B cell (primary cell): ENCODE measurements at regions not wholly inside any gene's neighbourhood (a gene's known extent, or its start where the extent isn't known, plus 50 kb on each side); places are given as distances from the start of the nearest gene placed in this dataset.

Experiments used
- ATAC-seq: fragments of 200-7000 bp; cut with Tn5 transposase; one replicate; pipeline ENCODE4 v1.10.0; 2021; ENCODE audit warnings: low read depth, mild to moderate bottlenecking, moderate number of reproducible peaks, moderate library complexity
- CTCF ChIA-PET: fragments of 350-600 bp; sonication (Branson Sonifier 250); formaldehyde crosslinking; loops from one replicate; lab custom pipeline; 2021; ENCODE audit warnings: antibody characterized with exemption, inconsistent platforms; lab: Charles Lee
- POLR2A ChIA-PET: fragments of 350-600 bp; sonication (Branson Sonifier 250); formaldehyde crosslinking; loops from one replicate; lab custom pipeline; 2021; ENCODE audit warnings: antibody characterized with exemption; lab: Charles Lee
- DNase-seq: peaks from one replicate; pipeline ENCODE4 v3.0.0; 2013
- H2AFZ ChIP-seq: 2 replicates; pipeline ENCODE4 v1.6.1; 2012; ENCODE audit warnings: mild to moderate bottlenecking, low read depth, low read length; ENCODE audit not compliant: insufficient read depth, poor library complexity, severe bottlenecking
- H3K27ac ChIP-seq, 2 donors: 1 replicate in 1 of 2; 2 replicates in 1 of 2; pipeline ENCODE4 v1.5.1; 2012 to 2013; ENCODE audit warnings: low read length in 2 of 2, mild to moderate bottlenecking in 2 of 2, moderate library complexity in 1 of 2
- H3K27me3 ChIP-seq, 4 experiments: fragments of 200-600 bp in 1 of 4; sonication (generic) in 1 of 4; replicated peaks in 1 of 4; 1 replicate in 2 of 4; 2 replicates in 2 of 4; pipeline versions ENCODE4 v1.6.1 to v1.7.0; 2013 to 2016; ENCODE audit warnings: low read length in 3 of 4, mild to moderate bottlenecking in 2 of 4, mixed read lengths in 1 of 4, moderate library complexity in 1 of 4; ENCODE audit not compliant: insufficient read depth in 4 of 4, control insufficient read depth in 3 of 4; ENCODE audit errors: control extremely low read depth in 1 of 4
- H3K36me3 ChIP-seq, 2 experiments: replicated peaks in 1 of 2; 1 replicate in 1 of 2; 2 replicates in 1 of 2; pipeline versions ENCODE4 v1.6.1 to v1.7.1; 2013; ENCODE audit warnings: low read length in 1 of 2; ENCODE audit not compliant: insufficient read depth in 2 of 2, control insufficient read depth in 1 of 2; ENCODE audit errors: control extremely low read depth in 1 of 2, extremely low read depth in 1 of 2
- H3K4me1 ChIP-seq, 2 donors: fragments of 200-600 bp in 1 of 2; sonication (generic) in 1 of 2; 1 replicate in 1 of 2; 2 replicates in 1 of 2; pipeline versions ENCODE4 v1.5.1 to v1.6.1; 2013 to 2017; ENCODE audit warnings: low read length in 2 of 2; ENCODE audit not compliant: control insufficient read depth in 2 of 2, insufficient read depth in 2 of 2
- H3K4me2 ChIP-seq: replicated peaks from 2 replicates; pipeline ENCODE3; 2012; ENCODE audit warnings: mild to moderate bottlenecking, low read depth, low read length; ENCODE audit not compliant: poor library complexity, severe bottlenecking
- H3K4me3 ChIP-seq, 5 experiments: fragments of 200-600 bp in 1 of 5; sonication (generic) in 1 of 5; 1 replicate in 3 of 5; 2 replicates in 2 of 5; pipeline versions ENCODE4 v1.5.1 to v1.7.0; 2011 to 2016; ENCODE audit warnings: low read length in 4 of 5, mild to moderate bottlenecking in 4 of 5, low read depth in 2 of 5, control low read depth in 1 of 5, moderate library complexity in 1 of 5; ENCODE audit not compliant: insufficient read depth in 1 of 5; ENCODE audit errors: control extremely low read depth in 1 of 5, extremely low read depth in 1 of 5
- H3K79me2 ChIP-seq: fragments of 200-600 bp; sonication (generic); one replicate; pipeline ENCODE4 v1.6.0; 2016; ENCODE audit warnings: low read length; ENCODE audit not compliant: control insufficient read depth, insufficient read depth
- H3K9ac ChIP-seq: fragments of 200-600 bp; sonication (generic); 2 replicates; pipeline ENCODE4 v1.6.1; 2017; ENCODE audit warnings: mild to moderate bottlenecking, low read length, moderate library complexity
- H3K9me3 ChIP-seq, 3 donors: one replicate each; pipeline versions ENCODE4 v1.6.1 to v1.7.1; 2013; ENCODE audit warnings: low read length in 2 of 3; ENCODE audit not compliant: control insufficient read depth in 2 of 3, insufficient read depth in 1 of 3; ENCODE audit errors: control extremely low read depth in 1 of 3
- H4K20me1 ChIP-seq: 2 replicates; pipeline ENCODE4 v1.6.0; 2012; ENCODE audit warnings: mild to moderate bottlenecking, low read length; ENCODE audit not compliant: insufficient read depth, control insufficient read depth, poor library complexity, severe bottlenecking
- H3K27ac Mint-ChIP-seq: one replicate; pipeline ENCODE4 v1.8.0; 2021; ENCODE audit warnings: mixed read lengths
- H3K27me3 Mint-ChIP-seq: one replicate; pipeline ENCODE4 v1.8.0; 2021; ENCODE audit warnings: mixed read lengths
- H3K4me1 Mint-ChIP-seq: one replicate; pipeline ENCODE4 v1.8.0; 2021; ENCODE audit warnings: mixed read lengths
- H3K4me3 Mint-ChIP-seq: one replicate; pipeline ENCODE4 v1.8.0; 2021; ENCODE audit warnings: mixed read lengths
- H3K9me3 Mint-ChIP-seq: one replicate; pipeline ENCODE4 v1.8.0; 2022; ENCODE audit warnings: mixed read lengths; ENCODE audit not compliant: insufficient read depth
- EZH2 ChIP-seq: IDR thresholded peaks from 2 replicates; pipeline ENCODE4 v1.6.1; 2012; ENCODE audit warnings: borderline replicate concordance, low read depth, mild to moderate bottlenecking, moderate library complexity, low read length; ENCODE audit not compliant: insufficient read depth, poor library complexity, severe bottlenecking
- WGBS: methylation state at CpG from one replicate; pipeline ENCODE4 v1.1.5; 2013; ENCODE audit warnings: missing lambda C conversion rate; ENCODE audit not compliant: insufficient coverage; 5-methylcytosine and 5-hydroxymethylcytosine counted together
- intact Hi-C: fragments of 100-400 bp; cut with micrococcal nuclease; formaldehyde crosslinking; loops from one replicate; pipeline ENCODE4 v1.10.0; 2022
- TF ChIP-seq, protein P1 (sequence below): fragments of 200-600 bp; IDR thresholded peaks from one replicate; pipeline ENCODE4 v1.8.0; 2022; ENCODE audit warnings: antibody characterized with exemption, mild to moderate bottlenecking

- Mint-ChIP-seq H3K4me3 (no peak overlapping the region), H3K27me3 (peaks cover 27% of the 10 kb centered on the region), H3K27ac (no peak overlapping the region), H3K4me1 (no peaks in the 10 kb centered on the region), H3K9me3 (no peaks in the 10 kb centered on the region)
- intact Hi-C loops = no loop called here
- ChIA-PET POLR2A (interaction anchor here (0.7 kb wide), 1 partner anchor 8 kb away, joined by 3 read pairs; no protein-coding TSS in a partner anchor), CTCF (no interaction called here)
- Histone ChIP-seq H3K4me3 (no peak overlapping the region), H3K79me2 (no peaks in the 10 kb centered on the region), H2AFZ (no peak overlapping the region), H4K20me1 (no peaks in the 10 kb centered on the region), H3K27ac (no peak overlapping the region), H3K4me1 (no peaks in the 10 kb centered on the region), H3K36me3 (no peaks in the 10 kb centered on the region), H3K9me3 (peaks cover 0 to 4% (median 0%) of the 10 kb centered on the region in 3 donors), H3K27me3 (peaks cover 0 to 18% (median 2%) of the 10 kb centered on the region in 4 experiments), H3K9ac (no peak overlapping the region), H3K4me2 (no peak overlapping the region)
- no peak for TF ChIP-seq EZH2
- TF ChIP-seq, protein P1, sequence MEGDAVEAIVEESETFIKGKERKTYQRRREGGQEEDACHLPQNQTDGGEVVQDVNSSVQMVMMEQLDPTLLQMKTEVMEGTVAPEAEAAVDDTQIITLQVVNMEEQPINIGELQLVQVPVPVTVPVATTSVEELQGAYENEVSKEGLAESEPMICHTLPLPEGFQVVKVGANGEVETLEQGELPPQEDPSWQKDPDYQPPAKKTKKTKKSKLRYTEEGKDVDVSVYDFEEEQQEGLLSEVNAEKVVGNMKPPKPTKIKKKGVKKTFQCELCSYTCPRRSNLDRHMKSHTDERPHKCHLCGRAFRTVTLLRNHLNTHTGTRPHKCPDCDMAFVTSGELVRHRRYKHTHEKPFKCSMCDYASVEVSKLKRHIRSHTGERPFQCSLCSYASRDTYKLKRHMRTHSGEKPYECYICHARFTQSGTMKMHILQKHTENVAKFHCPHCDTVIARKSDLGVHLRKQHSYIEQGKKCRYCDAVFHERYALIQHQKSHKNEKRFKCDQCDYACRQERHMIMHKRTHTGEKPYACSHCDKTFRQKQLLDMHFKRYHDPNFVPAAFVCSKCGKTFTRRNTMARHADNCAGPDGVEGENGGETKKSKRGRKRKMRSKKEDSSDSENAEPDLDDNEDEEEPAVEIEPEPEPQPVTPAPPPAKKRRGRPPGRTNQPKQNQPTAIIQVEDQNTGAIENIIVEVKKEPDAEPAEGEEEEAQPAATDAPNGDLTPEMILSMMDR = no peak
- WGBS = 74% methylated on average over 19 of the region's 22 CpGs
- DNase-seq = no peak
- no peak for ATAC-seq
Measured at GRCh38 chr3:13249664-13250390, 170.3 kb downstream of the NUP210 start.

DNA sequence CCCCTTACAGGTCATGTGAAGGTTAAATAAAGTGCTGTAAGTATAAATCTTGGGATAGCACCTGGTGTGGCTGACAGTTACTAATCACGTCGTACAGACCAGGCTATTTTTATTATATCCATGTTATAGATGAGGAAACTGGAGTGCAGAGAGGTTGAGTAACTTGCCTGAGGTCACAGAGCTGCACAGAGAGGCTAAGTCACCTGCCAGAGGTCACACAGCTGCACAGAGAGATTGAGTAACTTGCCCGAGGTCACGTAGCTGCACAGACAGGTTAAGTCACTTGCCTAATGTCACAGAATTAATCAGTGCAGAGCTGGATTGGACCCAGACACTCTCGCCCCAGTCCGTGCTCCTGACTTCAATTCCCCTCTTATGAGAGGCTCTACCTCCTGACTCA is 171.5 kb downstream of the NUP210 start:
- Histone ChIP-seq H3K27me3 (peaks cover 0 to 11% (median 2%) of the 10 kb centered on the region in 4 experiments), H2AFZ (no peak overlapping the region), H4K20me1 (no peaks in the 10 kb centered on the region), H3K4me2 (no peak overlapping the region), H3K4me3 (no peak overlapping the region), H3K9ac (no peak overlapping the region), H3K27ac (no peak overlapping the region), H3K79me2 (no peaks in the 10 kb centered on the region), H3K4me1 (no peaks in the 10 kb centered on the region), H3K36me3 (no peaks in the 10 kb centered on the region), H3K9me3 (peaks cover 0 to 8% (median 0%) of the 10 kb centered on the region in 3 donors)
- no peak for TF ChIP-seq EZH2
- TF ChIP-seq, protein P1 = no peak
- ChIA-PET CTCF (interaction anchor here (0.7 kb wide), 1 partner anchor 35 kb away, joined by 5 read pairs; no protein-coding TSS in a partner anchor), POLR2A (interaction anchor here (0.6 kb wide), 1 partner anchor 231 kb away, joined by 3 read pairs; the partner anchor contains the start of gene HDAC11)
- H3K4me3 Mint-ChIP-seq = no peak overlapping the region
- ATAC-seq = no peak
- WGBS = 68% methylated on average over 4 of the region's 6 CpGs
- DNase-seq = no peak
- no peaks in the 10 kb centered on the region for H3K9me3 Mint-ChIP-seq
- H3K27ac Mint-ChIP-seq = no peak overlapping the region
- intact Hi-C loops = no loop called here
- no peaks in the 10 kb centered on the region for H3K4me1 Mint-ChIP-seq
- peaks cover 25% of the 10 kb centered on the region for H3K27me3 Mint-ChIP-seq
